SK-MEL-5 (cell line): ENCODE measurements at regions not wholly inside any gene's neighbourhood (a gene's known extent, or its start where the extent isn't known, plus 50 kb on each side); places are given as distances from the start of the nearest gene placed in this dataset.

ENCODE experiments used
- DNase-seq: peaks from one replicate; pipeline ENCODE4 v3.0.0-alpha.2; 2016; ENCODE audit warnings: low read depth, low spot score
- in situ Hi-C: cut with HindIII; loops from 2 replicates; pipeline ENCODE4 v1.10.0; 2016; ENCODE audit warnings: low sequenced_read_pairs, high pct_unique_total_duplicates, low pct_unique_long_range_greater_than_20kb

GRCh38 chr1:25068829-25069228 is 138.8 kb upstream of the RUNX3 start:
- in situ Hi-C loops: no loop called here
- DNase-seq: no peak

- in situ Hi-C loops: no loop called here
- no peak for DNase-seq
These were observed 138.2 kb upstream of the RUNX3 start for GRCh38 chr1:25068316-25068715.

GRCh38 chr1:25067518-25068251 is 137.6 kb upstream of the RUNX3 start:
- in situ Hi-C loops: no loop called here
- no peak for DNase-seq

- in situ Hi-C loops: no loop called here
- DNase-seq: no peak
These were observed 136.8 kb upstream of the RUNX3 start for GRCh38 chr1:25066731-25067517.

DNA sequence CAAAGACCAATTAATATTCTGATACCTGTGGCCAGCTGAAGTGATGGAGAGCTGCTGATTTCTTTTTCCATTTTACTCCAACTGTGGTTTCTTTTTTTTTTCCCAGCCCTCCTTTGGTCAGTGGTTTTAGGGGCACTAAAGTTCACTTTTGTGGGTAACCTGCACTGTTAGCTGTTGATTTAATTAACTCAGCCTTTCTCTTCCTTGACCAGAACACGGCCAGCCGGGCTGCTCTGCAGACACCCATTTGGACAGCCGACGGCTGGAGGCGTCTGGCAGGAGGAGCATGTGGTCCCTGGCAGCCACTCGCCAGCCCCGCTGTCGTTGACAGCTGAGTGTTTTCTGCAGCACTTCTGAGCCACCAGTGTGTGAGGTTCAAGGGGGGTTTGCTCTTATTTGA is 136.2 kb upstream of the RUNX3 start:
- in situ Hi-C loops: no loop called here
- DNase-seq: no peak

DNA sequence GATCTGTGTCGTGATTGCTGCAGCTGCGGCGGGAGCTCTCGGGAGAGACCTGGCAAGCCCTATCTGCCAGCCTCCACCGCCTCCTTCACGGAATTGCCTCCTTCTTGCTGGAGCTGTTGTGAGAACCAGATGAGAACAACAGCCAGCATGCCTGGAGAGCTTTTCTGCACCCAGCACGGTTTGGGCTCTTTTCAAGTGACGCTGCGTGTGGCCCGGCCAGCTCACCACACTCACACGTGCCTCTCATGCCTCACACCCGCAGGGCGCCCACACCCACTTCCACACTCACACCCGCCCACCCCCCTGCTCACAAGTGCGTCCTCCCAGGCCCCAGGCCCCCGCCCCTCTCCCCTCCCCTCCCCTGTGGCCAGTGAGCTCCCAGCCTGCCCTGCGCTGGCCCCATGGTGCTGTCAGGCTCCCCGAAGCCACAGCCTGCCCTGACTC is 135.7 kb upstream of the RUNX3 start:
- in situ Hi-C loops: no loop called here
- DNase-seq: no peak

DNA sequence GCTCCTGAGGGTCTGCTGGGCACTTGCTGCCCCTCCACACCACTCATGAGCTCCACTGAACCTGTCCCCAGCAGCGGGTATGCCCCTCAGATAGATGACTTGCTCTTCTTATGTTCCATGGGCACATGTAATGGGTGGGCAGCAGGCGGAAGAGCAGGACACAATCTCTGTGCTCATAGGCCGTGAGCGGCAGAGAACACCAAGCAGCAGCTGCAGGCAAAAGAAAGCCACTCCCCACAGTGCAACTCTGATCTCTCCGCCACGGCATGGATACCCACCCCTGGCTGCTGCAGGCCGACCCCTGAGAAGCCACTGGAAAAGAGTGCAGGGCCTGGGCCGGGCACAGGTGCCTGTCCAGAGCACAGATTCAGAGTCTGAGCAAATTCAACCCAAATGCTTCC is 135.2 kb upstream of the RUNX3 start:
- no peak for DNase-seq
- in situ Hi-C loops: no loop called here

- no peak for DNase-seq
- in situ Hi-C loops: no loop called here
These were observed 134.6 kb upstream of the RUNX3 start for GRCh38 chr1:25064465-25065240.

DNA sequence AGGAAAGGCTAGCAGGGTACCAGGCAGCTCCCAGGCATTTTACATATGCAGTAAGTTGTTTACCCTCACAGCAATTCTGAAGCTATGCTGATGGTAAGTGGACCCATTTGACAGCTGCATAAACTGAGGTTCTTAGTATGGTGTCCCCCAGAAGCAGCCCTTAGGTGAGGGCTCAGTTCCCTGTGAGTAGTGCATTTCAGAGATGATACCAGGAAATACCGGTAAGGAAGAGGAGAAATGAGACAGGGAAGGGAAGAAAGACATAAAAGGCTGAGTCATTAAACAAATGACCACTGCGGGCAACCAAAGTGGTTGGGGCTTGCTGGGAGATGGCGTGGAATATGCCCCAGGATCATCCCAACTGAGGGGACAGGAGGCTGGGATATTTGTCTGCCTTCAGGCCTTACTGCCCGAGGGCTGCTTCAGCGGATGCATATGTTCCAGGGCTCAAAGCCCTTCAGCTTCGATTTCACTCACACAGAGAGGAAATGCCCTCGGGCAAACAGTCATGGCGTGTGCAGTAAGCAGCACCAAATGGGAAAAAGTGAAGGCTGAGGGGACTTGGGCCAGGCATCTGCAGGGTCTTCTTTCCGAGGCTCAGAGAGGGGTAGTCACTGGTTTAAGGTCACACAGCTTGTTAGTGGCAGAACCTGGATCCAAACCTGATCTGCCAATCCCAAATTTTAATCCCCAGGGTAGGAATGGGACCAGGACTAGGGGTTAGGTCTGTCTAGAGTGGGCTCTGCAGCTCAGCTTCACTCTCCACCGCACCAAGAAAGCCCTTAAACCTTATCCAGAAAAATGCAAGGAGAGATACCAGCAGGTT is 133.7 kb upstream of the RUNX3 start:
- DNase-seq: peak; percentile 6
- in situ Hi-C loops: no loop called here

- in situ Hi-C loops: no loop called here
These were observed 132.7 kb upstream of the RUNX3 start for GRCh38 chr1:25062621-25063255.

GRCh38 chr1:25061261-25061995 is 131.4 kb upstream of the RUNX3 start:
- in situ Hi-C loops: no loop called here
- DNase-seq: no peak

More at GRCh38 chr1:25062621-25063255, 132.7 kb upstream of the RUNX3 start:
- peak; percentile 9 for DNase-seq

- DNase-seq: no peak
- in situ Hi-C loops: no loop called here
These were observed 127.1 kb upstream of the RUNX3 start for GRCh38 chr1:25057188-25057587.

DNA sequence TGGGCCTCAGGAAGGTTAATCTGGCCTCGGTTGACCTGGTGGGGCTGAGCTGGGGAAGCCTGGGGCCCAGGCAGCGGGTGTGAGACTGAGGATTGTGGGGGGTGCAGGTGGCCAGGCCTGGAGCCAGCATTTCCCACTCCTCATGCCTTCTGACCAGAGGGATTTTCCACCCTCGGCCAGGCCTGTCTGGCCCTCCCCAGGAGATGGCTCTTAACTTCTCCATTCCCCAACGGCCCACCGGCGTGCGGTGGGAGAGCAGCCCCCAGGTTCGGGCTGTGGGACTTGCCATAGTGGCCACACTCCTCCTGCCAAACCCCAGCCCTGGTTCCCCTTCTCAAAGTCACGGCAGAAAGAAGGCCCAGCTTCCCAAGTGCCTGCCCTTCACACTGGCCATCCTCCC is 126.5 kb upstream of the RUNX3 start:
- in situ Hi-C loops: no loop called here
- no peak for DNase-seq

DNA sequence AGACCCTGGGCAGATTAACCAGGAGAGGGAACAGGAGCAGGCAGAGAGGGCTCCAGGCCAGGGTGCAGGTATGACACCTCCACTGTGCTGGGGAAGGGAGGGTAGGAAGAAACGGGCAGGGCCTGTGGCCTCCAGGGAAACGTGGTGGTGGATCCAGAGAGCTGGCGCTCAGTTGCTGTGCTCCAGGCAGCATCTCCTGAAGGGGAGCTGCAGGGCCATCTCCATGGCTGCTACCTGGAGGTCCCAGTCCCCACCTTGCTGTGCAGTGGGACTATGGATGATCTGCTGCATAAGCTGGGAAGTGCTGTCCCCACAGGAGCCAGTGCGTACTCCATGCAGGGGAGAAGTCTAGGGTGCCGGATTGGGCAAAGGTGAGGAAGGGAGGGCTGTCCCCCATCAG is 125.9 kb upstream of the RUNX3 start:
- in situ Hi-C loops: no loop called here

DNA sequence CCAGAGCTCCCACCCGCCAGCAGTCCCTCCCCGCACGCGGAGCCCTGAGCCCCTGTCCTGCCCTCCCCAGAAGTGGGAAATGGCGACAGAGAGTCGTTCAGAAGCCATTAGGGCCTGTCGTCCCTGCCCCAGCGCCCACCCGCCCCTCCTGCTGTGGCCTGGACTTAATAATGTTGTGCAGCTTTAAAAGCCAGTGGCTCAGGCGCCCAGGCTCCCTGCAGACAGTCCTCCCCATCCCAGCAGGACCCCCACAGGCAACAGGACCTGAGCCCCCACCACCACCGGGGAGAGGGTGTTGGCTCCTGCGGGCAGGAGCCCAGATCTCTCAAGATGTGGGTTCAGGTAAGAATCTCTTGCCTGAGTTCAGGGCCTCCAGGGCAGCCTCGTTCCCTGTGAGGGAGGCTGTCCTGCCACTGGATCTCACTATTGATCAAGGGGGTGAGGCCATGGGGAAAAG is 125.3 kb upstream of the RUNX3 start:
- DNase-seq: no peak
- in situ Hi-C loops: no loop called here

More for the DNA sequence above, 125.9 kb upstream of the RUNX3 start:
- no peak for DNase-seq

- in situ Hi-C loops: no loop called here
These were observed 124.6 kb upstream of the RUNX3 start for GRCh38 chr1:25054526-25055323.

More at GRCh38 chr1:25054526-25055323, 124.6 kb upstream of the RUNX3 start:
- DNase-seq: no peak
